Breast epithelium (tissue), 4 donors: ENCODE measurements at regions not wholly inside any gene's neighbourhood (a gene's known extent, or its start where the extent isn't known, plus 50 kb on each side); places are given as distances from the start of the nearest gene placed in this dataset.

ENCODE experiments used
- DNase-seq, 2 donors: peaks; one replicate each; pipeline ENCODE4 v3.0.0-alpha.2; 2019; ENCODE audit warnings: low spot score in 2 of 2
- H3K27ac ChIP-seq, 2 donors: fragments of 200-600 bp; sonication (generic) in 1 of 2; one replicate each; pipeline ENCODE4 v1.5.1; 2016 to 2019; ENCODE audit warnings: mild to moderate bottlenecking in 1 of 2
- H3K27me3 ChIP-seq, 2 donors: fragments of 200-600 bp; sonication (generic) in 1 of 2; one replicate each; pipeline versions ENCODE4 v1.5.1 to v1.6.0; 2017 to 2019; ENCODE audit warnings: control low read depth in 1 of 2, mild to moderate bottlenecking in 1 of 2
- H3K36me3 ChIP-seq: fragments of 200-600 bp; one replicate; pipeline ENCODE4 v1.5.1; 2019
- H3K4me1 ChIP-seq, 2 donors: fragments of 200-600 bp; sonication (generic); one replicate each; pipeline ENCODE4 v1.5.1; 2016 to 2019; ENCODE audit warnings: control low read depth in 1 of 2
- H3K4me3 ChIP-seq, 3 donors: fragments of 200-600 bp; sonication (generic); 1 replicate in 2 of 3; 2 replicates in 1 of 3; pipeline ENCODE4 v1.5.1; 2016 to 2019; ENCODE audit warnings: mild to moderate bottlenecking in 3 of 3, moderate library complexity in 2 of 3
- H3K9me3 ChIP-seq, 2 donors: fragments of 200-600 bp; sonication (generic) in 1 of 2; one replicate each; pipeline ENCODE4 v1.5.1; 2016 to 2019; ENCODE audit warnings: control low read depth in 1 of 2
- CTCF ChIP-seq, 3 donors: fragments of 450-650 bp; IDR thresholded peaks; one replicate each; pipeline ENCODE4 v1.5.1; 2016 to 2017; ENCODE audit warnings: antibody characterized with exemption in 3 of 3, mild to moderate bottlenecking in 3 of 3, moderate library complexity in 3 of 3
- POLR2A ChIP-seq: fragments of 450-650 bp; IDR thresholded peaks from one replicate; pipeline ENCODE4 v1.6.1; 2016; ENCODE audit warnings: antibody characterized with exemption, mild to moderate bottlenecking, moderate library complexity
- POLR2AphosphoS5 ChIP-seq, 3 donors: sonication (generic); formaldehyde crosslinking; IDR thresholded peaks; one replicate each; pipeline ENCODE4 v1.6.1; 2017; ENCODE audit warnings: antibody characterized with exemption in 3 of 3
- intact Hi-C: fragments of 100-400 bp; cut with DNase I; formaldehyde crosslinking; loops from one replicate; pipeline ENCODE4 v1.15.1; 2023; ENCODE audit warnings: low total_unique reads

GRCh38 chr6:44701637-44702101 lies 314.2 kb downstream of the CDC5L start:
- H3K4me1 ChIP-seq, result no peaks in the 10 kb centered on the region
- no peaks in the 10 kb centered on the region for H3K27me3 ChIP-seq
- H3K36me3 ChIP-seq, result no peaks in the 10 kb centered on the region
- intact Hi-C loops, result no loop called here
- H3K9me3 ChIP-seq, result no peaks in the 10 kb centered on the region
- no peak overlapping the region for H3K4me3 ChIP-seq
- DNase-seq, result no peak
- H3K27ac ChIP-seq, result peak overlapping the region in 1 of 2 donors; percentile 38
- TF ChIP-seq POLR2A, result no peak
- no peak for TF ChIP-seq POLR2AphosphoS5 (IDR thresholded peaks at IDR 0.05)
- no peak for TF ChIP-seq CTCF (IDR thresholded peaks at IDR 0.05)

- no peak for DNase-seq
- H3K9me3 ChIP-seq, result no peaks in the 10 kb centered on the region
- intact Hi-C loops, result no loop called here
- no peaks in the 10 kb centered on the region for H3K4me1 ChIP-seq
- H3K27me3 ChIP-seq, result no peaks in the 10 kb centered on the region
- TF ChIP-seq CTCF (IDR thresholded peaks at IDR 0.05), result no peak
- TF ChIP-seq POLR2A, result no peak
- no peak for TF ChIP-seq POLR2AphosphoS5 (IDR thresholded peaks at IDR 0.05)
- no peaks in the 10 kb centered on the region for H3K36me3 ChIP-seq
- H3K4me3 ChIP-seq, result no peak overlapping the region
- H3K27ac ChIP-seq, result peak overlapping the region in 1 of 2 donors; percentile 38
Measured at GRCh38 chr6:44702292-44702691, 314.8 kb downstream of the CDC5L start.

DNA sequence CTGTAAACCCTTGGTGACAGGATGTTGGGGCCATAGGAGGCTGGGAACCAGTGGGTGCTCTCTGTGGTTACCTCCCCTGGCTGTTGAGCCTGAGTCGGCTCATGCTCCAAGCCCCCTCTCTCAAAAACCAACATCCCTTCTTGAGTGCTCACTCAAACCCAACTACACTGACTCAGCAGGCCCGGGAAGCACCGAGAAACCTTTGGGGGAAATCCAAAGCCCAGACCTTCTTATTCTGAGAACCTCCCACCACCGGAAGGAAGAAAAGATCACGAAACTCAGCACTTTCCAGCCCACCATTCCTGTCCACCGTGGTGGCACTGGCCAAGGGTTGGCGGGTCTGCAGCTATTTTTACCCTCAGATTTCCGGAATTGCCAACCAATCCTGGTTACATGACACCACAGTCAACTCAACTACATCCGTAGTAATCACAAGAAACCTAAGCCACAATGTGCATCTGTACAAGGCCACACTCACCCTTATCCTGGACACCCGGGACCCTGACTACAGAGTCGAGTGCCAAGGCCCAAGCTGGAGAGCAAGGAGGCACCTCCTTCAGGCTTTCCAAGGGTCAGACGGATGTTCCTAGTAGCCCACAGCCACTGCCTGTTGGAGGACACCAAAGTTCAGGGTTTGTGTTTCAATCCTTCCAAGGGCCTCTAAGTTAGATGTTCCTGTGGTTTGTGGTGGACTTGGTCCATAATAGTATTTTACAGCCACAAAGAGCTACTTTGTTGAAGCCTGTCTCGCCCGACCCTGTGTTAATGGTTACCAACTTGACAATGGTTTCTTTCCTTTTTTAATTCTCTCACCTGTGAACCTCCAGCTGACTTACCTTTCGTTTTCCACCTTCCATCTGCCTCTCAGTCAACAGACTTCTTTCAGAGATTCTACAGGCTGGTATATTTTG lies 317.0 kb downstream of the CDC5L start:
- Histone ChIP-seq H3K36me3 (no peaks in the 10 kb centered on the region), H3K4me1 (no peaks in the 10 kb centered on the region), H3K27ac (no peak overlapping the region), H3K4me3 (no peak overlapping the region), H3K9me3 (no peaks in the 10 kb centered on the region), H3K27me3 (no peaks in the 10 kb centered on the region)
- TF ChIP-seq CTCF (IDR thresholded peaks at IDR 0.05) (no peak), POLR2AphosphoS5 (IDR thresholded peaks at IDR 0.05) (no peak), POLR2A (no peak)
- no peak for DNase-seq
- intact Hi-C loops, result no loop called here

DNA sequence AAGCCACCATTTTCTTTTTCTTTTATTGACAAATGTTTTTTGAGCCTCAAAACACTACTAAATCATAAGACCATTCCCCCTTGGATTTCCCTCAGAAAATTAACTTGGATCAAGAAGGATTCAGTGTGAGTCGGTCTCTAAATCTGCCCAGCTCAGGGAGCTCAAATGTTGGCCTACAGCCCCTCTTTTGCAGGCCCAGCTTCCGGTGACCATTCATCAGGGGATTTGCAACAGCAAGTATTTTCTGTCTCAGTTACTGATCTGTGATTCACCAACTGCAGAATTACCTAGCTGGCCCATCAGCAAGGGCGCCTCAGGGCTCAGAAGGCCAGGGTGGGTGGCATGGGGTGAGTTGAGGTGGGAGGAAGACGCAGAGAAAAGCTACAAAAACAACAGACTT lies 318.1 kb downstream of the CDC5L start:
- intact Hi-C loops, result no loop called here
- no peak overlapping the region for H3K4me3 ChIP-seq
- no peaks in the 10 kb centered on the region for H3K9me3 ChIP-seq
- no peak overlapping the region for H3K27ac ChIP-seq
- DNase-seq, result no peak
- no peaks in the 10 kb centered on the region for H3K36me3 ChIP-seq
- no peaks in the 10 kb centered on the region for H3K4me1 ChIP-seq
- H3K27me3 ChIP-seq, result no peaks in the 10 kb centered on the region
- TF ChIP-seq CTCF (IDR thresholded peaks at IDR 0.05) (no peak), POLR2A (no peak), POLR2AphosphoS5 (IDR thresholded peaks at IDR 0.05) (no peak)

- no peaks in the 10 kb centered on the region for H3K9me3 ChIP-seq
- no peaks in the 10 kb centered on the region for H3K27me3 ChIP-seq
- TF ChIP-seq POLR2AphosphoS5 (IDR thresholded peaks at IDR 0.05) (no peak), POLR2A (no peak), CTCF (IDR thresholded peaks at IDR 0.05) (no peak)
- no peaks in the 10 kb centered on the region for H3K4me1 ChIP-seq
- intact Hi-C loops, result no loop called here
- DNase-seq, result no peak
- H3K27ac ChIP-seq, result no peak overlapping the region
- no peaks in the 10 kb centered on the region for H3K36me3 ChIP-seq
- no peak overlapping the region for H3K4me3 ChIP-seq
Measured at GRCh38 chr6:44706011-44706410, 318.5 kb downstream of the CDC5L start.
